ENCODE measurements at regions not wholly inside any gene's neighbourhood (a gene's known extent, or its start where the extent isn't known, plus 50 kb on each side); places are given as distances from the start of the nearest gene placed in this dataset.

- Histone ChIP-seq H2AFZ (ENCODE audit: low read length) (no peak overlapping the region), H3K79me1 (ENCODE audit: low read depth, low read length) (no peaks in the 10 kb centered on the region), H2BK15ac (ENCODE audit: low read length) (no peak overlapping the region), H3K36me3 (ENCODE audit: control insufficient read depth in 2 of 4, insufficient read depth in 4 of 4, low read length in 3 of 4) (no peaks in the 10 kb centered on the region), H3K18ac (ENCODE audit: extremely low read depth, low read length) (no peak overlapping the region), H2BK5ac (ENCODE audit: low read depth, low read length) (no peak overlapping the region), H2BK20ac (ENCODE audit: low read length) (no peak overlapping the region), H3K27ac (ENCODE audit: low read depth, low read length) (no peak overlapping the region), H3K4me3 (ENCODE audit: extremely low read depth in 1 of 4, insufficient read depth in 2 of 4, low read depth in 3 of 4, low read length in 4 of 4) (no peak overlapping the region), H3K9me3 (ENCODE audit: insufficient read depth in 2 of 2, low read depth in 1 of 2, low read length in 1 of 2) (no peaks in the 10 kb centered on the region), H3K23ac (ENCODE audit: insufficient read length) (no peak overlapping the region), H3K4me1 (replicated peaks in 1 of 4; ENCODE audit: control insufficient read depth in 3 of 4, insufficient read depth in 4 of 4, low read length in 3 of 4) (no peaks in the 10 kb centered on the region), H3K14ac (ENCODE audit: insufficient read length) (no peak overlapping the region), H3K56ac (replicated peaks; ENCODE audit: insufficient read length, low read depth, low read length) (no peak overlapping the region), H3K4ac (replicated peaks; ENCODE audit: insufficient read length, low read depth, low read length) (no peak overlapping the region), H4K8ac (ENCODE audit: extremely low read depth, insufficient read depth, low read length) (no peak overlapping the region), H2BK12ac (ENCODE audit: low read depth, low read length) (no peak overlapping the region), H3K79me2 (ENCODE audit: control insufficient read depth in 1 of 2, insufficient read depth in 2 of 2, low read length in 2 of 2) (no peaks in the 10 kb centered on the region), H3K4me2 (ENCODE audit: insufficient read depth in 1 of 2, low read depth in 2 of 2, low read length in 2 of 2) (no peak overlapping the region), H2AK5ac (ENCODE audit: low read depth, low read length) (no peak overlapping the region), H3K27me3 (replicated peaks in 1 of 4; ENCODE audit: control insufficient read depth in 3 of 4, extremely low read depth in 1 of 4, insufficient read depth in 3 of 4, low read length in 3 of 4) (no peaks in the 10 kb centered on the region), H2BK120ac (replicated peaks; ENCODE audit: low read depth, low read length) (no peak overlapping the region), H4K20me1 (replicated peaks in 1 of 2; ENCODE audit: control insufficient read depth in 1 of 2, insufficient read depth in 2 of 2, low read length in 2 of 2) (no peaks in the 10 kb centered on the region), H4K5ac (ENCODE audit: insufficient read length, low read depth, low read length) (no peak overlapping the region), H3K23me2 (ENCODE audit: low read depth, low read length) (no peaks in the 10 kb centered on the region), H3K9ac (replicated peaks in 1 of 4; ENCODE audit: extremely low read depth in 1 of 4, low read depth in 3 of 4, low read length in 3 of 4) (no peak overlapping the region), H4K91ac (replicated peaks; ENCODE audit: insufficient read length, low read length) (no peak overlapping the region)
- ChIA-PET POLR2A (ENCODE audit: partially characterized antibody) (no interaction called here), CTCF (ENCODE audit: partially characterized antibody) (no interaction called here)
- 97% methylated on average over 8 of the region's 8 CpGs; no CpG with 5 or more reads in 1 of the 2 experiments for WGBS, 2 experiments (ENCODE audit: extremely low coverage in 1 of 2, insufficient coverage in 1 of 2, insufficient read length in 1 of 2, insufficient replicate concordance in 2 of 2, low coverage in 1 of 2, low lambda C conversion rate in 2 of 2, missing lambda C conversion rate in 1 of 2)
- no peak for FAIRE-seq
- no peak for DNase-seq (ENCODE audit: low read depth in 1 of 2, low spot score in 2 of 2)
- TF ChIP-seq SAP30 (IDR thresholded peaks at IDR 0.05; ENCODE audit: insufficient read depth, insufficient replicate concordance, low read length) (no peak), YY1 (IDR thresholded peaks at IDR 0.05; ENCODE audit: low read depth, low read length) (no peak), TBP (IDR thresholded peaks at IDR 0.05; ENCODE audit: low read depth, low read length) (no peak), HDAC2 (IDR thresholded peaks at IDR 0.05; ENCODE audit: borderline replicate concordance in 1 of 2, low read depth in 2 of 2, low read length in 2 of 2) (no peak), BRCA1 (IDR thresholded peaks at IDR 0.05; ENCODE audit: low read depth, low read length) (no peak), CBX5 (IDR thresholded peaks at IDR 0.05; ENCODE audit: low read depth, low read length) (no peak), SP4 (IDR thresholded peaks at IDR 0.05; ENCODE audit: low read length) (no peak), SUZ12 (IDR thresholded peaks at IDR 0.05; ENCODE audit: low read length) (no peak), KDM5A (IDR thresholded peaks at IDR 0.05; ENCODE audit: low read length) (no peak)
These were observed 420.1 kb downstream of the ARAP2 start for GRCh38 chr4:35824231-35824630.
